Right lobe of liver (tissue), 6 donors: ENCODE measurements at regions not wholly inside any gene's neighbourhood (a gene's known extent, or its start where the extent isn't known, plus 50 kb on each side); places are given as distances from the start of the nearest gene placed in this dataset.

ENCODE experiments used
- ATAC-seq, 4 donors: fragments of 200-7000 bp; cut with Tn5 transposase; one replicate each; pipeline ENCODE4 v1.9.1; 2020; ENCODE audit warnings: mild to moderate bottlenecking in 4 of 4, moderate library complexity in 4 of 4
- DNase-seq, 3 donors: peaks; one replicate each; pipeline ENCODE4 v3.0.0-alpha.2; 2020
- H3K27ac ChIP-seq, 3 donors: fragments of 200-600 bp; one replicate each; pipeline ENCODE4 v1.8.0; 2022
- H3K27me3 ChIP-seq, 2 donors: fragments of 200-600 bp; one replicate each; pipeline ENCODE4 v1.8.0; 2022
- H3K36me3 ChIP-seq, 4 donors: fragments of 200-600 bp; sonication (generic) in 1 of 4; one replicate each; pipeline versions ENCODE4 v1.5.1 to v1.8.0; 2017 to 2022; ENCODE audit warnings: control low read depth in 1 of 4
- H3K4me1 ChIP-seq, 4 donors: fragments of 200-600 bp; sonication (generic) in 1 of 4; one replicate each; pipeline versions ENCODE4 v1.5.1 to v1.8.0; 2017 to 2022; ENCODE audit warnings: control low read depth in 1 of 4
- H3K4me3 ChIP-seq, 3 donors: fragments of 200-600 bp; one replicate each; pipeline ENCODE4 v1.8.0; 2022
- H3K9me3 ChIP-seq, 4 donors: fragments of 200-600 bp; sonication (generic) in 1 of 4; one replicate each; pipeline versions ENCODE4 v1.5.1 to v1.8.0; 2017 to 2022; ENCODE audit warnings: control low read depth in 1 of 4
- POLR2A ChIP-seq: fragments of 450-650 bp; IDR thresholded peaks from one replicate; pipeline ENCODE4 v1.6.1; 2017; ENCODE audit warnings: antibody characterized with exemption, mild to moderate bottlenecking
- WGBS: methylation state at CpG from one replicate; pipeline ENCODE4 v1.1.6; 2018; ENCODE audit warnings: low coverage, low lambda C conversion rate; ENCODE audit not compliant: insufficient coverage; ENCODE audit errors: missing lambda C conversion rate; 5-methylcytosine and 5-hydroxymethylcytosine counted together
- intact Hi-C, 2 donors: fragments of 100-400 bp; cut with DNase I; formaldehyde crosslinking; loops; one replicate each; pipeline versions ENCODE4 v1.11.2 to v1.14.1; 2022
- TF ChIP-seq, protein P1 (sequence below), 4 donors: fragments of 200-600 bp in 3 of 4; fragments of 450-650 bp in 1 of 4; IDR thresholded peaks; one replicate each; pipeline versions ENCODE4 v1.5.1 to v1.8.0; 2016 to 2022; ENCODE audit warnings: antibody characterized with exemption in 4 of 4, mild to moderate bottlenecking in 2 of 4
- donor health status: DM: no; HTN: yes; CAD: no.
- donor health status: DM: no; HTN: no; CAD: no.
- donor health status: DM: no; HTN: no; CAD: no.
- donor health status: DM: no; HTN: yes; CAD: no.
- donor health status: DM: no; HTN: yes; CAD: no.

DNA sequence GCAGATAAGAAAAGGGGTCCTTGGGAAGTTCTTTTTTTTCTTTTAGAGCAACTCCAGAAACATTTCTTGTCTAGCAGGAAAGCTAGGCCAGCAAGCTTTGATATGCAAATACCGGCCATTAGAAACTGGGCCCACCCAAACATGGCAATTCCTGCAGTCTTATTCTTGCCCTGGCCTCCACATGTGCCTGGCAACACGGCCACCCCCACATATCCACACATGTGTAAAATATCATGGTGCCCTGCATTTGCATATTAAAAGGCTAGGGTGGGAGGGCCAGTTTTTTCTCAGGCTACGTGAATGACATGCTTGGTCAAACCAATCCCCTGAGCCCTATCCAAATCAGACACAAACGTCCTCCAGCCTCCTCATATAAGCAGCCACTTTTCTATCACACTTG is 171.7 kb upstream of the ZCCHC13 start:
- Histone ChIP-seq H3K4me3 (no peak overlapping the region), H3K27me3 (peaks cover 0 to 4% of the 10 kb centered on the region in 2 donors), H3K4me1 (no peaks in the 10 kb centered on the region), H3K36me3 (no peaks in the 10 kb centered on the region), H3K27ac (no peak overlapping the region), H3K9me3 (no peaks in the 10 kb centered on the region)
- intact Hi-C loops = loop anchor here (10.0 kb wide), 1 partner anchor 277 kb away; the partner anchor contains the start of gene XIST (in 2 of the 2)
- TF ChIP-seq, protein P1, sequence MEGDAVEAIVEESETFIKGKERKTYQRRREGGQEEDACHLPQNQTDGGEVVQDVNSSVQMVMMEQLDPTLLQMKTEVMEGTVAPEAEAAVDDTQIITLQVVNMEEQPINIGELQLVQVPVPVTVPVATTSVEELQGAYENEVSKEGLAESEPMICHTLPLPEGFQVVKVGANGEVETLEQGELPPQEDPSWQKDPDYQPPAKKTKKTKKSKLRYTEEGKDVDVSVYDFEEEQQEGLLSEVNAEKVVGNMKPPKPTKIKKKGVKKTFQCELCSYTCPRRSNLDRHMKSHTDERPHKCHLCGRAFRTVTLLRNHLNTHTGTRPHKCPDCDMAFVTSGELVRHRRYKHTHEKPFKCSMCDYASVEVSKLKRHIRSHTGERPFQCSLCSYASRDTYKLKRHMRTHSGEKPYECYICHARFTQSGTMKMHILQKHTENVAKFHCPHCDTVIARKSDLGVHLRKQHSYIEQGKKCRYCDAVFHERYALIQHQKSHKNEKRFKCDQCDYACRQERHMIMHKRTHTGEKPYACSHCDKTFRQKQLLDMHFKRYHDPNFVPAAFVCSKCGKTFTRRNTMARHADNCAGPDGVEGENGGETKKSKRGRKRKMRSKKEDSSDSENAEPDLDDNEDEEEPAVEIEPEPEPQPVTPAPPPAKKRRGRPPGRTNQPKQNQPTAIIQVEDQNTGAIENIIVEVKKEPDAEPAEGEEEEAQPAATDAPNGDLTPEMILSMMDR (IDR thresholded peaks at IDR 0.05) = no peak
- no peak for TF ChIP-seq POLR2A
- WGBS = 40% methylated on average over 3 of the region's 4 CpGs
- no peak for ATAC-seq
- DNase-seq = no peak

DNA sequence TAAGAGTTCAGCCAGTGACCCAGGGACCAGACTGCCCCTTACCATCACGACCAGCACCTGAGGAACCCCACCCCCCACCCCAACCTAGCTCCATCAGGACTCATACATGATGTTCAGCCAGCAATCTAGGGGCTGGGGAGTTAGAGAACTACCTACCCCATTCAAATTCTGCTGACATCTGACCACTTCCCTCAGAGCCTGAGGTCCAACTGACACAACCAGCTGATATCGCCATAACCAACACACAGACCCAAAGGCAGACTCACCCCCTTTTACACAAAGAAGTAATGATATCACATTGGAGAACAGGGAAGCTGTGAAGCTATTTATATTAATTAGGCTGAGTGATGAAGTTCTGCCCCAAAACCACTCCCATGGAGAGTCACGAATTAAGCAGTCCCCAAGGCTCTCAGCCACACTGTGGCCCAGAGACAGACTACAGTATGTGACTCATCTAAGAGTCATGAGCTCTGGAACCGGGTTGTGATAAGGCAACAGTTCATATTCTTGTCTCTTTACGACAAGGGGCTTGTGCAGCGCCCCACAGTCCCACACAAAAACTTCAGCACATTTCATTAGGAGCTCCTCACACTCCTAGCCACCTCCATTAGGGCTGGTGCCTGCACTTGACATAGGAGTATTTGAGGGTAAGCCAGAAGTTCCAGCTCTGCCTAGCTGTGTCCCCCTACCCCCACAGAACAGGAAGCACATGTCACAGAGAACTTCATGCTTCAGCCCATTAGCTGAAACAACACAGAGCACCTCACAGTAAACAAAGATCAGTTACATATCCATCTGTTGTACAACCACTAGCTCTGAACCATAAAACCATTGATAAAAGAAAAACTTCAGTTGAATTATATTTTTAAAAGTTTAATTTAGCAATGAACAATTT is 184.7 kb upstream of the ZCCHC13 start:
- intact Hi-C loops = no loop called here
- DNase-seq (no peak), ATAC-seq (no peak)
- 59% methylated on average over 4 of the region's 6 CpGs for WGBS
- TF ChIP-seq, protein P1 (IDR thresholded peaks at IDR 0.05) = no peak
- no peak for TF ChIP-seq POLR2A
- no peaks in the 10 kb centered on the region for H3K36me3 ChIP-seq
- H3K4me3 ChIP-seq = no peak overlapping the region
- H3K27me3 ChIP-seq = no peaks in the 10 kb centered on the region
- no peaks in the 10 kb centered on the region for H3K9me3 ChIP-seq
- no peak overlapping the region for H3K27ac ChIP-seq
- no peaks in the 10 kb centered on the region for H3K4me1 ChIP-seq

DNA sequence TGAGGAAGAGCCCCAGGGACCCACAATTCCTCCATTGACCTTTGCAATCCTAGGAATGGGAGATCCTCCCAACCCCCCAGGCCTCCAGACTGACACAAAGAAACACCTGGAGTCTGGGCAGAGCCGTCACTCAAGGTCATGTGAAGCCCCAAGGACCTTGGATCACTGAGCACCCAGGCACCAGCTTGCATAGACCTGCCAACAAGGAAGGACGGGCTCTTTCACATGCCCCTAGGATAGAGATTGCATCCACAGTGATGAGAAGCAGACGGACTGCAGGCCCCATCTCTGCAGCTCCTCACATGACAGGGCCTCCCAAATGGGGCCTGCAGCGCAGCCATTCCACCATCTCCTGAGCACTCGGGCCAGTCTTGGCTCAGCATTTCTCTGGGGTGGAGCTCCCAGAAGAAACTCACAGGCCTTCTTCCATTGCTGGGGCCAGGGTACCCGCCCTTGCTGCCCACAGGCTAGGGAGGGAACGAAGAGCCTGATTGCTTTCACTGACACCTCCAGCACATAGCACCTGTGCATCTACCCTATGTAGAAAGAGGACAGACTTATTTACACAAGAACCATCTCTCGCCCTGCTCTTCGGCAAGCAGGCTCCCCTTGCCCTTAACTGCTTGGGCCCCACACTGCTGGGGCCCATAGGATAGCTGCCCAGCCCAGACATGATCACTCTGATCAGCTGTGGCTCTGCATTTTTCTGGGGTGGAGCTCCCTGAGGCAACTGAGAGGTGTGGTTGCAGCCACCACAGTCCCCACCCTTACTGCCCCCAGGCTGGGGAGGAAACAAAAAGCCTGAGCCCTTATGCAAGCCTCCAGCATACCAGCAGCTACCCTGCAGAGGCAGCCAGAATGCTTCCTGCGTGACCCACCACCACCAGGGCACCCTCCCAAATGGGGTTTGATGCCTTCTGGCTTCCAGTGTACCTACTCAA is 185.7 kb upstream of the ZCCHC13 start:
- WGBS = 60% methylated on average over 1 of the region's 10 CpGs
- no peak for ATAC-seq
- no peaks in the 10 kb centered on the region for H3K9me3 ChIP-seq

DNA sequence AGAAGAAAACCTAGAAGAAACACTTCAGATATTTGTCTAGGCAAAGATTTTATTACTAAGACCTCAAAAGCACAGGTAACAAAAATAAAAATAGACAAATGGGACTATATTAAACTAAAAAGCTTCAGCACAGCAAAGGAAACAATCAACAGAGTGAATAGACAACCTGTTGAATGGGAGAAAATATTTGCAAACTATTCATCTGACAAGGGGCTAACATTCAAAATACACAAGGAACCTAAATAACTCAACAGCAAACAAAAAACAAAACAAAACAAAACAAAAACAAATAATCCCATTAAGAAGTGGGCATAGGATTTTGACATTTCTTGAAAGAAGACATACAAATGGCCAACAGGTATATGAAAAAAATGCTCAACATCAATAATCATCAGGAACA is 192.7 kb upstream of the ZCCHC13 start:
- H3K36me3 ChIP-seq = no peaks in the 10 kb centered on the region
- no peak for ATAC-seq
- intact Hi-C loops = no loop called here
- H3K27me3 ChIP-seq = no peaks in the 10 kb centered on the region
- TF ChIP-seq POLR2A = no peak
- TF ChIP-seq, protein P1 (IDR thresholded peaks at IDR 0.05) = no peak
- no peak overlapping the region for H3K27ac ChIP-seq
- H3K4me3 ChIP-seq = no peak overlapping the region
- no peaks in the 10 kb centered on the region for H3K9me3 ChIP-seq
- DNase-seq = no peak
- no peaks in the 10 kb centered on the region for H3K4me1 ChIP-seq

More for the DNA sequence above, 185.7 kb upstream of the ZCCHC13 start:
- no peak for TF ChIP-seq POLR2A
- H3K4me3 ChIP-seq = no peak overlapping the region
- H3K27me3 ChIP-seq = no peaks in the 10 kb centered on the region
- intact Hi-C loops = no loop called here
- DNase-seq = no peak
- no peak overlapping the region for H3K27ac ChIP-seq
- no peaks in the 10 kb centered on the region for H3K36me3 ChIP-seq
- H3K4me1 ChIP-seq = no peaks in the 10 kb centered on the region

DNA sequence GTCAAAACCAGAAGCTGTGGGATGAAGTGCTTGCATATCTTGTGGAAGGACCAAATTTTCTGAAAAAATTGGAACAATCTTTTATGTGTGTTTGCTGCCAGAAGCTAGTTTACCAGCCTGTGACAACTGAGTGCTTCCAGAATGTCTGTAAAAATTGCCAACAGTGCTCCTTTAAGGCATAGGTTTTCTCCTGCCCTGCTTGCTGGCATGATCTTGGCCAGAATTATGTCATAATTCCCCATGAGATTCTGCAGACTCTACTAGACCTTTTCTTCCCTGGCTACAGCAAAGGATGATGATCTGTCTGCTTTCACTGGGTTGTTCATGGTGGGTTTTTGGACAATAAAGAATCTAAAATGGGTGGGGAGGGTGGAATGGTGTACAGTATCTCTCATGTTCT is 196.3 kb upstream of the ZCCHC13 start:
- H3K36me3 ChIP-seq = no peaks in the 10 kb centered on the region
- ATAC-seq = no peak
- intact Hi-C loops = no loop called here

More for the DNA sequence above, 196.3 kb upstream of the ZCCHC13 start:
- H3K4me3 ChIP-seq = no peak overlapping the region
- no peaks in the 10 kb centered on the region for H3K27me3 ChIP-seq
- TF ChIP-seq, protein P1 (IDR thresholded peaks at IDR 0.05) = no peak
- no peak for TF ChIP-seq POLR2A
- H3K27ac ChIP-seq = no peak overlapping the region
- no peaks in the 10 kb centered on the region for H3K9me3 ChIP-seq
- no peak for DNase-seq
- H3K4me1 ChIP-seq = no peaks in the 10 kb centered on the region
